ENCODE measurements at regions not wholly inside any gene's neighbourhood (a gene's known extent, or its start where the extent isn't known, plus 50 kb on each side); places are given as distances from the start of the nearest gene placed in this dataset.

GRCh38 chr10:69751214-69751613 lies 50.5 kb upstream of the COL13A1 start:
- Histone ChIP-seq H3K4me3 (no peak overlapping the region), H3K4me1 (no peaks in the 10 kb centered on the region), H3K27me3 (no peaks in the 10 kb centered on the region), H3K27ac (no peak overlapping the region), H3K36me3 (no peaks in the 10 kb centered on the region), H3K9me3 (no peaks in the 10 kb centered on the region)
- TF ChIP-seq POLR2A (IDR thresholded peaks at IDR 0.05) (no peak), CTCF (IDR thresholded peaks at IDR 0.05) (no peak)
- no peak for DNase-seq
- 52% methylated on average over 3 of the region's 4 CpGs for WGBS (ENCODE audit: insufficient coverage, low coverage, low lambda C conversion rate, missing lambda C conversion rate)
- ATAC-seq: no peak
- intact Hi-C loops (cut with DNase I): no loop called here

Data from right lobe of liver (tissue), 6 donors.